HG03520 (cell line): ENCODE measurements at regions not wholly inside any gene's neighbourhood (a gene's known extent, or its start where the extent isn't known, plus 50 kb on each side); places are given as distances from the start of the nearest gene placed in this dataset.
A peak's percentile ranks its signal among the peaks of the same experiment; 100 is the strongest.

ENCODE experiments used
- ATAC-seq: cut with Tn5 transposase; IDR thresholded peaks from one replicate; pipeline ENCODE4 v1.9.1; 2021; ENCODE audit warnings: mild to moderate bottlenecking, moderate library complexity; ENCODE audit not compliant: unreplicated experiment

DNA sequence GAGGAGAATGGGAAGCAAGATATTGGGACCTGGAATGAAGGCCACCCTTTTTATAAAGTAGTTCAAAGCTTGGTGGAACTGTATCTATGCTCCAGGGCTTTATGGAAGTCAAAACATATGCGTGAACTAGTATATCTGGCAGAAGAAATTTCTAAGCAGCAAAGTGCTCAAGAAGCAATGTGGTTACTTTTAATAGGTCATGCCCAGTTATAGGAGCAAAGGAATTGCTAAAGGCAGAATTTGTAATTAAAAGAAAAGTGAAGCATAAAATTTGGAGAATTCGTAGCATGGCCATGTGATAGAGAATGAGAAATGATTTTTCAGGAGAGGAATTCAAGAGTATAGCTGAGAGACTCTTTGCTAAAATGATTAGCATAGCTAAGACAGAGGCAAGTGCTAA lies 1110.4 kb downstream of the XPNPEP1 start:
- ATAC-seq = no peak

DNA sequence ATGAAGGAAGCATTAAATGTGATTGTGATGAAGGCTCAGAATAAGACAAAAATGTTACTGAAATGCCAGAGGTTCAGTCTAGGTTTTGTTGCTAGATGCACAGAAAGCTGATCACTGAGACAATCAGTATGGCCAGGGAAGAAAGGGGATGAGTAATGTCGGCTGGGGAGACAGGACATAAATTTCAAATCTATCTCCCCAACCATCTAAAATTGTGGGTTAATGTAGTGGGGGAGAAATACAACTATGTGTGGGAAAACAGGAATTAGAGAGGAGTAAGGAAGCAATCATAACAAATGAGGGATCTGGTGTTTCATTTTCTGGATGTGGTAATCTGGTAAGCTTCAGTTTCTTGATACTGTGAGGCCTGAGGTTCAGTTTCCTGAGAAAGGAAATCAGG lies 1111.0 kb downstream of the XPNPEP1 start:
- no peak for ATAC-seq

- ATAC-seq = no peak
Measured at GRCh38 chr10:108808228-108808627, 1115.1 kb downstream of the XPNPEP1 start.

DNA sequence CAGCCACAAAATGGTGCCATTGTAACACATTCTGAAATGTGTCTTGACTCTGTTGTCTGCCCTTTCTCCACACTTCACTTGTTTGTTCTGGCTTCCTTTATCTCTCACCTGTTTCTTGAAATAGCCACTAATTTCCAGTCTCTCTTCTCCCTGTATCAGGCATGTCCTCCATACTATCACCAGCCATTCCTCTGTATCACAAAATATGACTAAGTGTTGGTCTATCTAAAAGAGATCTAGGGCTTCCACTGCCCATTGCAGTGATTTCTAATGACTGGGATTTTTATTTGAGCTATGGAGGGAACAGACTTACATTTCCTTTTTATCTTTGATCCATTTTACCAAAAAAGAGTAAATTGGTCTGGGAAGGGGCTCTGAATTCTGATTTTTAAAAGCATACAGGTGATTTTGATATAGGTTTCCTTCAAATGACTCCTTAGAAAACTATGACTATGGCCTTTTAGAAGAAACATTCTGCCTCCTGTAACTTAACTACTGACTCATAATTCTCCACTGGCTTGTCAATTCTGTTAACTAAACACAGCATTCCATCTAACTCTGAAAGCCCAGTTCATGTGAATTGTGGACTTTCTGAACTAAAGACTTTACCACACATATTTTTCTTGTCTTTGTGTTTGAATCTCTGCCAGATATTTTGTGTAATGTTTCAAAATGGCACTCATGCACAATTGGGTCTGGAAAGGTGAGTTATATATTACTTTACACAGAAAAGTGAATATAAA lies 1121.4 kb downstream of the XPNPEP1 start:
- ATAC-seq = no peak

- ATAC-seq = no peak
Measured at GRCh38 chr10:108801220-108801619, 1122.1 kb downstream of the XPNPEP1 start.

- no peak for ATAC-seq
Measured at GRCh38 chr10:108797573-108797972, 1125.7 kb downstream of the XPNPEP1 start.

DNA sequence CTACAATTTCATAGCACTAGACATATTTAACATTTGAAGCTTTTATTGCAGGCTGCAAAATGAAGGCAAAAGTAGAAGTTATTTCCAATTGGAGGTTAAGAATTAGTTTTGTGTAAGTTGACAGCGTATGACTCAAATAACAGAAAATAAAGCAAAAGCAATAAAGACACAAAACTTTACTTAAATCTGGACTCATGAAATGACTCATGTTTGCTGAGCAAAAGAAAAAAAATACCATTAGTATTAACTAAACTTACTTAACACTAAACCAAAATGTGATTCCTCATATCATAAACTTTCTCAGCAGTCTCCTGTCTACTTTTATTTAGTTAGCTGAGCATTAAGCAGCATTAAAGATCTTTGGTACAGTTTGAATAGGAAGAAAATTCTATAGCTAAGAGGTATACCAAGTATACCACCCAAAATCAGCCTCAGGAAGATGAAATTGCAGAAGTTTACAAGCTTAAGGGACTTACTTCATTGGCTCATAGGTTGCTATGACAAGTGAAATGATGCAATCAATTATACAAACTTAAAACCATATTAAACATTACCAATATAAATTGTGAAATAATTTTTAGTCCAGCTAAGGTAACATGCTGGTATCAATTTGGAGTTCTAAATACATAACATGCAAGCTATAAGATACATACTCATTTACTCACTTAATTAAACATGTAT lies 1131.4 kb downstream of the XPNPEP1 start:
- ATAC-seq = no peak

DNA sequence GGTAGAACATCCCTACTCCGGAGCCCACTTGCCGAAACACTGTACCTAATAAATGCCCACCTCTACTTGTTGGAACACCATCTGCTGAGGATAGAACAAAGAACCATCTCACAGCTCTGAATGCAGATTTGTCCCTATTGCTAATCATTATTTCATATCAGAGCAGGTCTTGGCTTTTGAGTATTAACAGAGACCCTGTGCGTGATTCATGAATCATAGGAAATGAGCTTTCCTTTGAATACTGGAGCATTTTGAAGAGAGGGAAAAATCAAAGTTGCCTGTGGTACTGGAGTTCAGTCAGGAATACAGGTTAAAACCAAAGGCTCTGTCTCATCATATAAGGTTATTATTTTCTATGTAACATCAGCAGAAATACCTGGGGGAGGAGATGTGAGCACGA lies 1132.3 kb downstream of the XPNPEP1 start:
- ATAC-seq = no peak

- ATAC-seq = peak; percentile 68
Measured at GRCh38 chr10:108789919-108790318, 1133.4 kb downstream of the XPNPEP1 start.

- no peak for ATAC-seq
Measured at GRCh38 chr10:108789336-108789735, 1134.0 kb downstream of the XPNPEP1 start.

GRCh38 chr10:108788891-108789290 lies 1134.4 kb downstream of the XPNPEP1 start:
- ATAC-seq = no peak

DNA sequence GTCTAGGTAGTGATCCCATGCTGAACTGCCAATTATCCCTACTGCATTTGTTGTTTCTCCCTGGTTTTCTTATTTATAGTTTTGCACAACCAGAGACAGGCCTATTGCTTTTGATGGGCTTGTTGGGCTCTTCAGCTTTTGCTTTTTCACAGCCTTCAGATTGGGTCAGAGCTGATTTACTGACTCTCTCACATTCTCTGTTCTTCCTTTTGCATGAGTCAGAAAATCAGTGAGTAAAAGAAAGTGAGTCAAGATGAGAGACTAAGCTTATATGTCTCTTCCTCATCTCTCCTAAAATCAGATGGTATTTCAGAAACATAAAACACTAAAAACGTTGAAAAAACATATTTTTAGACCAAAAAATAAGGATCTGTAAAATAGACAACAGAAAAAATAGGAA lies 1135.4 kb downstream of the XPNPEP1 start:
- no peak for ATAC-seq

DNA sequence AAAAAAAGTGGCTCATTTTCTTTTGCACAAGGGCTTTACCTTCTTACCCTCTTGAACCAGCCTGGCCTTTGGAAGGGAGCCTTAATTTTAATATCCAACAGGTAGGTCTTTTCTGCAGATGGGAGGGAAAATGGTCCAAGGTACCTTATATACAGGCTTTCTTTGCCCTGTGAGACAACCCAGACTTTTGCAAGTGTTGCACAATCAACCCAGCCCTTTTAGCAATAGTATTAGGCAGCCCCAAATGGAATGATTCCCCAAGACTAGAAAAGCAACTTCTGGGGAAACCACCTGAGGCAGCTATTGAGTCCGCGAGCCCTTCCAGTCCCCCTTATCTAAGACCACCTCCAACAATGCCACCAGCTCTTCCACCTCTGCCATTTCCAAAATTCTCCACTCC lies 1138.3 kb downstream of the XPNPEP1 start:
- ATAC-seq = no peak

DNA sequence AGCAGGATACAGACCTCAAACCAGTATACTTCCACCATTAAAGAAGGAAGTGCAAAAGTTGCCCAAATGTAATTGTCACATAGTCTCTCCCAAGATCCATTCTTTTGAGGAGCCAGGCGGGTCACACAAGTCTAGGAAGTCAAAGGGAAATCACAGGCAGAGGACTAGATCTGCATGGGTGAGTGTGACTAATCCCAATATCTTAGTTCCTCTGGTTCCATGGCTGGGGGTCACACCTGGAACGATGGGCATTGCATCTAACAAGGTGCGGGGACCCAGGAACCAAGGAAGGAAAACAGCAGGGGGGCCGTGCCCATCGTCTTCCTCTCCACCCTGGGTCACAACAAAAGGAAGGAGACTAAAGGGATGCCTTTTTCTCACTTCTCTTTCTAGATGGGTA lies 1138.8 kb downstream of the XPNPEP1 start:
- no peak for ATAC-seq

DNA sequence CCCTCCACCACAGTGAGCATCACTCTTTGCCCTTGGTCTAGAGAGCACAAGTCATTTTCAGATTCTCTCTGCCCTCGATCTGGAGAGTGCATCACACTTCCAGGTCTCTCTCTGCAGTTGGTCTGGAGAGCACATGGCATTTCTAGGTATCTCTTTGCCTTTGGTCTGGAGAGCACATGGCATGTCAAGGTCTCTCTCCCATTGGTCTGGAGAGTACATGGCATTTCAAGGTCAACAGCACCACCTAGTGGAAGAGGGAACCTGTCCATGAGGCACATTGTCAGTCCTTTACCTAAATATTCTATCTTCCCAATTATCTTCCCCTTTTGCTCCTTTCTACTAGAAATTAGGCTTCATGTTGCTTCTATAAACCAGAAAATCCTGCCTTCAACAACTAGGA lies 1139.4 kb downstream of the XPNPEP1 start:
- ATAC-seq = no peak

DNA sequence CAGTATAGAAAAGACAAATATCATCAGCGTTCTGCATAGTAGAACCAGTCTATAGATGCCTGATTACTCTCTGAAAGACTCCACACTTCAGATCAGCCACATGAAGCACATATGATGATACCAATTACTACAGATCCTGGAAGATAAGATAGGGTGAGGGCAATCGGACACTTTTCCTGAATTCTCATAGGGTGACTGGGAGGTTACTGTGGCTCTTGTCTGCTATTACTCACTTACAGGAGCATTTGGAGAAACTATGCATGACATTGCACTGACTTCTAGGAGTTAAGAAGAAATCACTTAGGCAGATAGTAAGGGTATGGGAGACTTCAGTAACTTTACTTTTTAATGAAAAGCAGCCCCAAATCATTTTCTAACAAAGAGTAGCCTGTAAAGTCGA lies 1140.9 kb downstream of the XPNPEP1 start:
- no peak for ATAC-seq

GRCh38 chr10:108779501-108779900 lies 1143.8 kb downstream of the XPNPEP1 start:
- ATAC-seq = no peak

- no peak for ATAC-seq
Measured at GRCh38 chr10:108775911-108776475, 1147.3 kb downstream of the XPNPEP1 start.

GRCh38 chr10:108771106-108771505 lies 1152.2 kb downstream of the XPNPEP1 start:
- no peak for ATAC-seq

- no peak for ATAC-seq
Measured at GRCh38 chr10:108765794-108766193, 1157.5 kb downstream of the XPNPEP1 start.

DNA sequence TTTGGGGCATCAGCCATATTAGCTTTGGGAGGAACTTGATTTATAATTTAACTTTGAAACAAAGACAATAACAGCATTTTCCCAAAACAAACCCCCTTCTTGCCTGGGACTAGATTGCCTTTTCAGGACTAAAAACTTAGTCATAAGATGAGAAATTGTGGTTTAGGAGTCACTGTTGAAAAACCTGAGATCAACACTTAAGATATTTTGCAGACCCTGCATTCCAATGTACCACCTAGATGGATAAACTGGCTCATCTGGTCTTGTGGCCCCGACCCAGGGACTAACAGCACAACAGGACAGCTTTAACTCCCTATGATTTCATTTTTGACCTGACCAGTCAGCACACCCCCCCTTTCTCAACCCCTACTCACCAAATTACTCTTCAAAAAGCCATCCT lies 1165.4 kb downstream of the XPNPEP1 start:
- ATAC-seq = no peak

DNA sequence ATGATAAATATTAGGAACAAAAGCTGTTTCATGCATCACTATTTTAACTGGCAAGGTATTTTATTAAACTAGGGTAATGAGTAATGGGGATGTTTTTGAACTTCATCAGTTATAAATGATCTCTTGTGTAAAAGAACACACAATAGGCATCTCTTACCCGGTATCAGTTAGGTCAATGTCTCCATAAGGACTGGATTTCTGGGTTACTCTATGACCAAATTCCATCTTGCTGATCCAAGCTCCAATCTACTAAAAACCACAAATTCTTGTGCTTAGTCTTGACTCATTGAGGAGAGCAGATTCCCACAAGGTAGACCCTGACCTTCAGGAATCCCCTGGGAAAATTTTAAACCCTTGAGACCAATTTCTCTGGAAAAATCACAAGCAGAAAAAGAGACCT lies 1167.7 kb downstream of the XPNPEP1 start:
- no peak for ATAC-seq
